GM19025 (cell line): ENCODE measurements at regions not wholly inside any gene's neighbourhood (a gene's known extent, or its start where the extent isn't known, plus 50 kb on each side); places are given as distances from the start of the nearest gene placed in this dataset.

Experiments used
- ATAC-seq: cut with Tn5 transposase; IDR thresholded peaks from one replicate; pipeline ENCODE4 v1.9.1; 2021; ENCODE audit warnings: mild to moderate bottlenecking, low read depth, moderate library complexity; ENCODE audit not compliant: unreplicated experiment

GRCh38 chr4:157803845-157804521 is 368.8 kb downstream of the GASK1B start:
- no peak for ATAC-seq

- ATAC-seq: no peak
Observed at GRCh38 chr4:157803421-157803820, 369.4 kb downstream of the GASK1B start.

DNA sequence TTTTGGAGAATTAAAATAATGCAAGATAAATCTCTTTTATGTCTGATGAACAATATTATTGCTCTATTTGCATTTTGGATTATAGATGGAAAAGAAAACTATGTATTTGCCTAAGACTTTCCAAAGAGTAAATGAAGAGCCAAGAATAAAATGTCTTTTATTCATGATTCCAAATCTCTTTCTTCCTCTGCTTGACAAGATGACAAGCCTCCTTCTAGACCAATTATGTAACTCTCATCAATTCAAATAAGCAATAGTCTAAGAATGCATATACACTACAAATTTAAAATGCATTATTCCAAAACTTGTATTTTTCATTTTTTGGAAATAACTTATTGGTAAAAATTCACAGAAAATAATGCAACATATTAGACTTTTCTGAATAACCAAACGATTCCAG is 377.3 kb downstream of the GASK1B start:
- no peak for ATAC-seq

GRCh38 chr4:157792716-157793115 is 380.1 kb downstream of the GASK1B start:
- ATAC-seq: no peak

DNA sequence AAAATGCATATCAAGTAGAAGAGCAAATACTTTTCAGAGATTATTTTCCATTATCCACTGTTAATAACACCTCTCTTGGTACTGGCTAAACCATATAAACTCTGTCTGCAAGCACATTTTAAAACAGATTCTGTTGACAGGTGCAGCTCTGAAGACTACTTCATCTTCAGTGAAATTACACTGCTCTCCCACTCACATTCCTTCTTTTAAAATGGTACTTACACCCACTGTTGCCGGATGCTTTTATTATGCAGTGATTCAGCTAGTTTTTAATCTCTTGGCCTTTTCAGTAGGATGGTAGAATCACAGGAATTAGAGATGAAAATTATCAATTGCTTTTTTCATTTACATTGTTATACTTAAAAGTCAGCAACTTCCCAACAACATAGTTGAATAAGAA is 381.6 kb downstream of the GASK1B start:
- ATAC-seq: no peak

DNA sequence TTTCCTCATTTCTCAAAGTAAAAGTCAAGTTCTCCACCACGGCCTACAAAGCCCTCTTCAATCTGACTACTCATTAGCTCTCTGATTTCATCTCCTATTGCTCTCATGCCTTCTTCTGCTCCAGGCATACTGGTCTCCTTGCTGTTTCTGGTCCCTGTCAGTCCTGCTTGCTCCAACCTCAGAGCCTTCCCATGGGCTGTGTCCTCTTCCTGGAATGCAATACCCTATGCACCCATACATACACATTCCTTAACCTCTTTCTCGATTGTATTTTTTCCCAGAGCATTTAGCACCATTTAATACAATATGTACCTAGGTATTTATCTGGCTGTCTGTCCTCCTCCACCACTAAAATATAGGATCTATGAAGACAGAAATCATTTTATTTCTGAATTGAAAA is 385.2 kb downstream of the GASK1B start:
- no peak for ATAC-seq

- no peak for ATAC-seq
Observed at GRCh38 chr4:157781361-157781760, 391.5 kb downstream of the GASK1B start.

GRCh38 chr4:157779081-157779480 is 393.7 kb downstream of the GASK1B start:
- no peak for ATAC-seq

- no peak for ATAC-seq
Observed at GRCh38 chr4:157776930-157777528, 395.8 kb downstream of the GASK1B start.

GRCh38 chr4:157775971-157776370 is 396.9 kb downstream of the GASK1B start:
- no peak for ATAC-seq

DNA sequence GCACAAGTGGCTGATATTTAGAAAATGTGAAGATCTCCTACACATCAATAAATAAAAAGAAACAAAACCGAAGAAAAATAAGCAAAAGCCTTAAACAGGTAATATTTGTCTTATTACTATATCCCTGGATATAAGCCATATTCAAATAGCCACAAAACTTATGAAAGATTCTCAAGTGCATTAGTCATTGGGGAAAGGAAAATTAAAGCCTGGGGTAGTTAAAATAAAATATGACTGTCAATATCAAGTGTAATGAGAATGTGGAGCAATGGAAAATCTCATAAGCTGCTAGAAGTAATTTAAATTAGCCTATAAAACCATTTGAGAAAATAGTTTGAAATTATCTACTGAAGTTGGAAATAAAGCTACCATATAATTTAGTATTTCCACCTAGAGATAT is 399.9 kb downstream of the GASK1B start:
- no peak for ATAC-seq

DNA sequence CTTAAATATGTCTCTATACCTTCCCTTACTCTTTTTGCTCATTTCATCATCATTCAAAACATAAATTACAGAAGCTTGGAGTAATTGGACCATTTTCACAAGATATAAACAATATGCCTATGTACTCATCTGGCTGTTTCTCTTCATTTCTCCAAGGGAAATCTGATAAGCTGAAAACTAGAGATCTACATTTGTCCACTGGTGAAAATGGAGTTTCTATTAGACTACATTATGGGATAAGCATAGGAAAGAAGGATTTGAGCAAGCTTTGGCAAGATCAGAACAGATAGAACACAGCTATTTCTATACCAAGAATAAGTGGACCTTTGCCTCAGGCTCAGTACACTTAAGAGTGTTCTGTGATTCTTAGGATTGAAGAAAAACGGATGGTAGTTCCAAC is 404.4 kb downstream of the GASK1B start:
- no peak for ATAC-seq

DNA sequence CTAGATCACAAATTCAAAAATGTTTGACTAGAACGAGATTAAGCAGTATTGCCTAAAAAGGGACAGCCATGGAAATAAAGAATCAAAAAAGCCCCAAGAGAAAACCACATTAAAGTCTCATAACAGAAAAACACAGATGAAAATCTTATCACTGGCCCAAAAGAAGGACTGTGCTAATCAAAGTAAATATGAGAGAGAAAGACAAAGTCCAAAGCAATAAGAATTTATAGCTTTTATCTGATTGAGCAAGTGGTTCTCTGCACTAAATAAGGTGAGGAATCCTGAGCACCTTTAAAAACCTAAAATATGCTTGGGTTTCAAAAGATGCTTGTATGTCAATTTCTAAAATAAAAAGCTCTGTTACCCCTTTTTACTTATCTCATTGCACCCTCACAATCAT is 409.3 kb downstream of the GASK1B start:
- ATAC-seq: no peak

DNA sequence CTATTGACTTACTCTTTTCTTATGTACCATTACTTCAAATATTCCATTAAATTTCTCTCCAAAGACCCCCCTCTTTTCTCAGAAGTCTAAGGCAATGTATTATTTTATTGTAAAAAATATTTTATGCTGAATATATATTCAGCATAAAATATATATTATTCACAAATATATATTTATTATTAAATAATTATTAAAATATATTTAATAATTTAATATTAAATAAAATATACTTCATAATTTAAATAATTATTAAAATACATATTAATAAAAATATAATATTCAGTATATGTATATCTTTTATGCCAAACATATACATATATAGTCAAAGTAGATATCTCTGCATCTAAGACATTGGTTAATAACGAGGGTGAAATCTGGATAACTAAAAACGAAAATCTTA is 418.4 kb downstream of the GASK1B start:
- no peak for ATAC-seq

- no peak for ATAC-seq
Observed at GRCh38 chr4:157751631-157752030, 421.2 kb downstream of the GASK1B start.

GRCh38 chr4:157741642-157742041 is 431.2 kb downstream of the GASK1B start:
- ATAC-seq: no peak

GRCh38 chr4:157739242-157739641 is 433.6 kb downstream of the GASK1B start:
- no peak for ATAC-seq

DNA sequence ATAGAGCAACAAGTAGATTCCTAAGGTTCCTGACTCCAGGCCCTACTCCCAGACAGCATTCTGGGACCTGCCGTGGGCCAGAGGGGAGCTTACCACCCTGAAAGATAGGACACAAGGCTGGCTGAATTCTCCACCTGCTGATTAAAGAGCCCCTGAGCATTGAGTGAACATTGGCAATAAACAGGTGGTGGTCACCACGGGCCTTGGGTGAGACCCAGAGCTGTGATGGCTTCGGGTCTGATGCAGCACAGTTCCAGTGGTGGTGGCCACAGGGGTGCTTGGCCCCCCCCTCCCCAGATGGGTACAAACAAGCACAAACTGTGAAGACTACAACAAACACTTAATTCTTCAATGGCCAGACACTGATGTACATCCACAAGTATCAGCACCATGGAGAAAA is 444.6 kb downstream of the GASK1B start:
- ATAC-seq: no peak

DNA sequence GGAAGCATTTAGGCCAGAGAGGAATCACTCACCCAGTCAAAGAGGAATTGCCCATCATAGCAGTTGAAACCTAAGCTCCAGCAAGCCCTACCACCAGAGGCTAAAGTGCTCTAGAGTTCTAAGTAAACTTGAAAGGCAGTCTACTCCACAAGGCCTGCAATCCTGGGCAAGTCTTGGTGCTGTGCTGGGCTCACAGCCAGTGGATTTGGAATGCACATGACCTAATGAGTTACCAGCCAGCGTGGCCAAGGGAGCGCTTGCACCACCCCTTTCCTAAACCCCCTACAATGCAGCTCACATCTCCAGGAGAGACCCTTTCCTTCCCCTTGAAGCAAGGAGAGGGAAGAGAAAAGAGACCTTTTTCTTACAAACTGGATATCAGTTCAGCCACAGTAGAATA is 445.7 kb downstream of the GASK1B start:
- ATAC-seq: no peak

- ATAC-seq: no peak
Observed at GRCh38 chr4:157722146-157722545, 450.7 kb downstream of the GASK1B start.

- ATAC-seq: no peak
Observed at GRCh38 chr4:157713342-157713741, 459.5 kb downstream of the GASK1B start.

GRCh38 chr4:157706155-157706554 is 466.7 kb downstream of the GASK1B start:
- ATAC-seq: no peak

DNA sequence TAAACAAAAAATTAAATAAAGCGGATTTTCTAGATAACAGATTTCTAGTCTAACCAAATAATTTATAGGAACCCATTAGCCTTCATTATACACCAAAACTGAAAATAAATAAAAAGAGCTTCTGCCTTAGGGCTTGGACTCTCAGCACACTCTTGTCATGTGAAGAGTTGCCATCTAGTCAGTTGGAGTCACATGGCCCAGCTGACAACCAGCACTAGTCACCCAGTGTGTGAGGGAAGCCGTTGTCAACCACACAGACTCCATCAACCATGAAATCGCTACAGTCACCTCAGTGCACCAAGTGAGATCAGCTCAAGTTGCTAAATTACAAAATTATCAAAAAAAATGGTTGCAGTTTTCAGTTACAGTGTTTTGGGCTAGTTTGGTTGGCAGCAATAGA is 470.0 kb downstream of the GASK1B start:
- no peak for ATAC-seq
